H9 (cell line): ENCODE measurements at regions not wholly inside any gene's neighbourhood (a gene's known extent, or its start where the extent isn't known, plus 50 kb on each side); places are given as distances from the start of the nearest gene placed in this dataset.

Source experiments
- DNase-seq: peaks from one replicate; pipeline ENCODE4 v3.0.0-alpha.2; 2017
- H2AFZ ChIP-seq: one replicate; pipeline ENCODE4 v1.6.1; 2013; ENCODE audit warnings: mild to moderate bottlenecking, low read length, control low read depth, moderate library complexity
- H2AK5ac ChIP-seq: 2 replicates; pipeline ENCODE4 v1.6.1; 2013; ENCODE audit warnings: low read length, control low read depth, mixed read lengths; ENCODE audit not compliant: insufficient read length
- H2BK120ac ChIP-seq: one replicate; pipeline ENCODE4 v1.6.1; 2013; ENCODE audit warnings: low read depth, mild to moderate bottlenecking, low read length, control low read depth, inconsistent platforms; ENCODE audit not compliant: poor library complexity, severe bottlenecking
- H2BK12ac ChIP-seq: 2 replicates; pipeline ENCODE4 v1.6.1; 2013; ENCODE audit warnings: low read length, control low read depth, mixed read lengths, low read depth; ENCODE audit not compliant: insufficient read length
- H2BK15ac ChIP-seq: 2 replicates; pipeline ENCODE4 v1.6.1; 2013; ENCODE audit warnings: low read depth, low read length, control low read depth
- H2BK20ac ChIP-seq: one replicate; pipeline ENCODE4 v1.6.1; 2013; ENCODE audit warnings: low read depth, mild to moderate bottlenecking, low read length, control low read depth, inconsistent platforms; ENCODE audit not compliant: poor library complexity, severe bottlenecking
- H2BK5ac ChIP-seq: 2 replicates; pipeline ENCODE4 v1.6.1; 2013; ENCODE audit warnings: low read length, control low read depth, mixed read lengths; ENCODE audit not compliant: insufficient read length
- H3K14ac ChIP-seq: 2 replicates; pipeline ENCODE4 v1.6.1; 2013; ENCODE audit warnings: low read length, control low read depth; ENCODE audit not compliant: insufficient read depth
- H3K18ac ChIP-seq: 2 replicates; pipeline ENCODE4 v1.6.1; 2013; ENCODE audit warnings: low read depth, mild to moderate bottlenecking, mixed read lengths, low read length, control low read depth; ENCODE audit not compliant: insufficient read length
- H3K23ac ChIP-seq: 2 replicates; pipeline ENCODE4 v1.6.1; 2013; ENCODE audit warnings: low read length, control low read depth, mixed read lengths, low read depth; ENCODE audit not compliant: insufficient read length
- H3K23me2 ChIP-seq: 2 replicates; pipeline ENCODE4 v1.6.1; 2013; ENCODE audit warnings: low read depth, mild to moderate bottlenecking, mixed read lengths, low read length, control low read depth; ENCODE audit not compliant: insufficient read length, poor library complexity, severe bottlenecking
- H3K27ac ChIP-seq: 2 replicates; pipeline ENCODE4 v1.5.1; 2013; ENCODE audit warnings: low read length, control low read depth, mixed read lengths, low read depth; ENCODE audit not compliant: insufficient read length
- H3K27me3 ChIP-seq: 2 replicates; pipeline ENCODE4 v1.6.1; 2013; ENCODE audit warnings: low read length, control low read depth, inconsistent platforms; ENCODE audit not compliant: insufficient read depth
- H3K4ac ChIP-seq: 2 replicates; pipeline ENCODE4 v1.6.1; 2013; ENCODE audit warnings: low read depth, mild to moderate bottlenecking, control low read depth, inconsistent platforms, low read length, moderate library complexity
- H3K4me1 ChIP-seq: 2 replicates; pipeline ENCODE4 v1.6.1; 2013; ENCODE audit warnings: low read length, control low read depth, inconsistent platforms; ENCODE audit not compliant: insufficient read depth
- H3K4me2 ChIP-seq: 2 replicates; pipeline ENCODE4 v1.6.1; 2013; ENCODE audit warnings: low read length, control low read depth, mixed read lengths; ENCODE audit not compliant: insufficient read length, insufficient read depth
- H3K56ac ChIP-seq: 2 replicates; pipeline ENCODE4 v1.6.1; 2013; ENCODE audit warnings: low read depth, mild to moderate bottlenecking, mixed read lengths, low read length, control low read depth; ENCODE audit not compliant: insufficient read length
- H3K79me1 ChIP-seq: 2 replicates; pipeline ENCODE4 v1.6.1; 2013; ENCODE audit warnings: low read depth, mild to moderate bottlenecking, moderate library complexity, low read length, control low read depth, inconsistent platforms; ENCODE audit not compliant: insufficient read depth, poor library complexity, severe bottlenecking
- H3K79me2 ChIP-seq: 2 replicates; pipeline ENCODE4 v1.6.1; 2013; ENCODE audit warnings: low read length, control low read depth, inconsistent platforms; ENCODE audit not compliant: insufficient read depth
- H3K9ac ChIP-seq: 2 replicates; pipeline ENCODE4 v1.6.1; 2013; ENCODE audit warnings: low read length, control low read depth, mixed read lengths; ENCODE audit not compliant: insufficient read length; ENCODE audit errors: extremely low read depth
- H3K9me3 ChIP-seq: one replicate; pipeline ENCODE4 v1.6.1; 2013; ENCODE audit warnings: low read depth, low read length, inconsistent platforms; ENCODE audit not compliant: control insufficient read depth
- H3T11ph ChIP-seq: one replicate; pipeline ENCODE4 v1.6.1; 2013; ENCODE audit warnings: mild to moderate bottlenecking, low read length, control low read depth, inconsistent platforms
- H4K20me1 ChIP-seq: one replicate; pipeline ENCODE4 v1.6.1; 2013; ENCODE audit not compliant: control insufficient read depth, insufficient read length, insufficient read depth
- H4K5ac ChIP-seq: 2 replicates; pipeline ENCODE4 v1.6.1; 2013; ENCODE audit warnings: low read depth, mild to moderate bottlenecking, mixed read lengths, low read length, control low read depth; ENCODE audit not compliant: insufficient read length
- H4K8ac ChIP-seq: replicated peaks from 2 replicates; pipeline ENCODE4 v1.6.1; 2013; ENCODE audit warnings: low read length, control low read depth, mixed read lengths, low read depth; ENCODE audit not compliant: insufficient read length
- H4K91ac ChIP-seq: 2 replicates; pipeline ENCODE4 v1.6.1; 2013; ENCODE audit warnings: low read depth, mild to moderate bottlenecking, moderate library complexity, mixed read lengths, low read length, control low read depth; ENCODE audit not compliant: insufficient read length
- H3K27ac Mint-ChIP-seq, 3 experiments: 2 replicates in 2 of 3; 3 replicates in 1 of 3; pipeline ENCODE4 v1.8.0; 2020 to 2021; ENCODE audit warnings: mixed read lengths in 3 of 3, mild to moderate bottlenecking in 1 of 3, moderate library complexity in 1 of 3
- H3K27me3 Mint-ChIP-seq: 2 replicates; pipeline ENCODE4 v1.8.0; 2021; ENCODE audit warnings: low read depth, mild to moderate bottlenecking, moderate library complexity, mixed read lengths
- H3K36me3 Mint-ChIP-seq, 3 experiments: 2 replicates in 2 of 3; 3 replicates in 1 of 3; pipeline ENCODE4 v1.8.0; 2020 to 2021; ENCODE audit warnings: low read depth in 3 of 3, mixed read lengths in 3 of 3; ENCODE audit not compliant: insufficient read depth in 1 of 3
- H3K4me1 Mint-ChIP-seq, 2 experiments: 2 replicates each; pipeline ENCODE4 v1.8.0; 2020; ENCODE audit warnings: mixed read lengths in 2 of 2
- H3K4me3 Mint-ChIP-seq, 2 experiments: 2 replicates in 1 of 2; 3 replicates in 1 of 2; pipeline ENCODE4 v1.8.0; 2020 to 2021; ENCODE audit warnings: mild to moderate bottlenecking in 2 of 2, mixed read lengths in 2 of 2, moderate library complexity in 1 of 2
- H3K9me3 Mint-ChIP-seq, 2 experiments: 2 replicates in 1 of 2; 3 replicates in 1 of 2; pipeline ENCODE4 v1.8.0; 2020; ENCODE audit warnings: mild to moderate bottlenecking in 2 of 2, mixed read lengths in 2 of 2, moderate library complexity in 1 of 2
- WGBS: extraction: QIAGEN DNeasy Blood & Tissue Kit; methylation state at CpG from one replicate; pipeline ENCODE4 v1.1.7; 2013; ENCODE audit warnings: missing lambda C conversion rate, low lambda C conversion rate, mixed read lengths; ENCODE audit not compliant: insufficient read length; ENCODE audit errors: extremely low coverage; 5-methylcytosine and 5-hydroxymethylcytosine counted together
- TF ChIP-seq, protein P1 (sequence below): fragments of 200-600 bp; sonication (generic); conservative IDR thresholded peaks from 3 replicates; pipeline ENCODE4 v1.8.0; 2021; ENCODE audit warnings: antibody characterized with exemption, mild to moderate bottlenecking

- no peak overlapping the region for H3K56ac ChIP-seq
- Mint-ChIP-seq H3K27me3 (no peaks in the 10 kb centered on the region), H3K9me3 (no peaks in the 10 kb centered on the region), H3K4me1 (peaks cover 58 to 74% of the 10 kb centered on the region in 2 experiments), H3K4me3 (no peak overlapping the region), H3K27ac (peak overlapping the region in 1 of 3 experiments; percentile 55; a peak in 3 of 7 replicates), H3K36me3 (no peaks in the 10 kb centered on the region)
- no peak overlapping the region for H2AFZ ChIP-seq
- no peak overlapping the region for H2AK5ac ChIP-seq
- no peak overlapping the region for H3K27ac ChIP-seq
- H3K14ac ChIP-seq, result no peak overlapping the region
- no peak overlapping the region for H3K9ac ChIP-seq
- no peaks in the 10 kb centered on the region for H3K79me1 ChIP-seq
- no peak overlapping the region for H2BK15ac ChIP-seq
- H3K18ac ChIP-seq, result no peak overlapping the region
- no peak overlapping the region for H2BK120ac ChIP-seq
- DNase-seq, result no peak
- H3K4ac ChIP-seq, result no peak overlapping the region
- no peak overlapping the region for H4K91ac ChIP-seq
- H4K8ac ChIP-seq, result no peak overlapping the region
- H4K20me1 ChIP-seq, result no peaks in the 10 kb centered on the region
- H2BK20ac ChIP-seq, result no peak overlapping the region
- no peaks in the 10 kb centered on the region for H3K27me3 ChIP-seq
- no peak overlapping the region for H3K4me2 ChIP-seq
- H4K5ac ChIP-seq, result no peak overlapping the region
- H3T11ph ChIP-seq, result no peak overlapping the region
- no peaks in the 10 kb centered on the region for H3K23me2 ChIP-seq
- peaks cover 26% of the 10 kb centered on the region; the same call in 1 of the 2 replicates for H3K4me1 ChIP-seq
- no peak overlapping the region for H2BK5ac ChIP-seq
- H3K9me3 ChIP-seq, result no peaks in the 10 kb centered on the region
- H3K23ac ChIP-seq, result no peak overlapping the region
- H3K79me2 ChIP-seq, result peaks cover 5% of the 10 kb centered on the region; the same call in 1 of the 2 replicates
- no CpG with 5 or more reads among the region's 3 CpGs for WGBS
- no peak overlapping the region for H2BK12ac ChIP-seq
- TF ChIP-seq, protein P1, sequence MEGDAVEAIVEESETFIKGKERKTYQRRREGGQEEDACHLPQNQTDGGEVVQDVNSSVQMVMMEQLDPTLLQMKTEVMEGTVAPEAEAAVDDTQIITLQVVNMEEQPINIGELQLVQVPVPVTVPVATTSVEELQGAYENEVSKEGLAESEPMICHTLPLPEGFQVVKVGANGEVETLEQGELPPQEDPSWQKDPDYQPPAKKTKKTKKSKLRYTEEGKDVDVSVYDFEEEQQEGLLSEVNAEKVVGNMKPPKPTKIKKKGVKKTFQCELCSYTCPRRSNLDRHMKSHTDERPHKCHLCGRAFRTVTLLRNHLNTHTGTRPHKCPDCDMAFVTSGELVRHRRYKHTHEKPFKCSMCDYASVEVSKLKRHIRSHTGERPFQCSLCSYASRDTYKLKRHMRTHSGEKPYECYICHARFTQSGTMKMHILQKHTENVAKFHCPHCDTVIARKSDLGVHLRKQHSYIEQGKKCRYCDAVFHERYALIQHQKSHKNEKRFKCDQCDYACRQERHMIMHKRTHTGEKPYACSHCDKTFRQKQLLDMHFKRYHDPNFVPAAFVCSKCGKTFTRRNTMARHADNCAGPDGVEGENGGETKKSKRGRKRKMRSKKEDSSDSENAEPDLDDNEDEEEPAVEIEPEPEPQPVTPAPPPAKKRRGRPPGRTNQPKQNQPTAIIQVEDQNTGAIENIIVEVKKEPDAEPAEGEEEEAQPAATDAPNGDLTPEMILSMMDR, result no peak
These were observed 78.8 kb upstream of the IPO9 start for GRCh38 chr1:201750120-201750519.
